GM23248 (cell line): ENCODE measurements at regions not wholly inside any gene's neighbourhood (a gene's known extent, or its start where the extent isn't known, plus 50 kb on each side); places are given as distances from the start of the nearest gene placed in this dataset.
A peak's percentile ranks its signal among the peaks of the same experiment; 100 is the strongest.

Source experiments
- DNase-seq: peaks from one replicate; pipeline ENCODE4 v3.0.0-alpha.2; 2015
- H2AFZ ChIP-seq: fragments of 200-600 bp; sonication (generic); 2 replicates; pipeline ENCODE4 v1.6.1; 2016; ENCODE audit warnings: antibody characterized with exemption
- H3F3A ChIP-seq: fragments of 200-600 bp; sonication (generic); 2 replicates; pipeline ENCODE4 v1.6.1; 2016; ENCODE audit warnings: mild to moderate bottlenecking, antibody characterized with exemption, mixed run types; ENCODE audit not compliant: insufficient read depth
- H3K27ac ChIP-seq: fragments of 200-600 bp; sonication (generic); 2 replicates; pipeline ENCODE4 v1.5.1; 2016; ENCODE audit warnings: mild to moderate bottlenecking
- H3K27me3 ChIP-seq: fragments of 200-600 bp; sonication (generic); replicated peaks from 2 replicates; pipeline ENCODE4 v1.6.1; 2016; ENCODE audit warnings: mild to moderate bottlenecking; ENCODE audit not compliant: insufficient read depth
- H3K36me3 ChIP-seq: fragments of 200-600 bp; sonication (generic); 2 replicates; pipeline ENCODE4 v1.6.1; 2016; ENCODE audit warnings: low read depth, mild to moderate bottlenecking
- H3K4me1 ChIP-seq: fragments of 200-600 bp; sonication (generic); 2 replicates; pipeline ENCODE4 v1.6.1; 2016; ENCODE audit warnings: mild to moderate bottlenecking; ENCODE audit not compliant: insufficient read depth
- H3K4me2 ChIP-seq: fragments of 200-600 bp; sonication (generic); one replicate; pipeline ENCODE4 v1.6.1; 2016; ENCODE audit warnings: mild to moderate bottlenecking; ENCODE audit not compliant: unreplicated experiment
- H3K4me3 ChIP-seq: fragments of 200-600 bp; sonication (generic); 2 replicates; pipeline ENCODE4 v1.5.1; 2016; ENCODE audit warnings: mild to moderate bottlenecking
- H3K79me2 ChIP-seq: fragments of 200-600 bp; sonication (generic); 2 replicates; pipeline ENCODE4 v1.6.1; 2016; ENCODE audit warnings: mild to moderate bottlenecking; ENCODE audit not compliant: insufficient read depth
- H3K9ac ChIP-seq: fragments of 200-600 bp; sonication (generic); 2 replicates; pipeline ENCODE4 v1.6.1; 2016; ENCODE audit warnings: mild to moderate bottlenecking
- H3K9me2 ChIP-seq: fragments of 200-600 bp; sonication (generic); 2 replicates; pipeline ENCODE4 v1.6.1; 2016; ENCODE audit warnings: mixed run types, mild to moderate bottlenecking, moderate library complexity; ENCODE audit not compliant: insufficient read depth
- H3K9me3 ChIP-seq: fragments of 200-600 bp; sonication (generic); one replicate; pipeline ENCODE4 v1.6.1; 2017; ENCODE audit warnings: low read depth
- H4K20me1 ChIP-seq: fragments of 200-600 bp; sonication (generic); 2 replicates; pipeline ENCODE4 v1.6.0; 2016; ENCODE audit not compliant: insufficient read depth
- EZH2 ChIP-seq: fragments of 200-600 bp; sonication (generic); IDR thresholded peaks from 2 replicates; pipeline ENCODE4 v1.6.1; 2018; ENCODE audit warnings: antibody characterized with exemption, mild to moderate bottlenecking; ENCODE audit not compliant: insufficient read depth, poor library complexity, severe bottlenecking
- EZH2phosphoT487 ChIP-seq: fragments of 200-600 bp; sonication (generic); IDR thresholded peaks from 2 replicates; pipeline ENCODE4 v1.6.1; 2018; ENCODE audit warnings: antibody characterized with exemption, moderate library complexity, mild to moderate bottlenecking, low read depth; ENCODE audit not compliant: insufficient read depth
- WGBS, 2 experiments: methylation state at CpG; one replicate each; pipeline ENCODE4 v1.1.6; 2015 to 2017; ENCODE audit warnings: low lambda C conversion rate in 2 of 2, low coverage in 1 of 2; ENCODE audit errors: missing lambda C conversion rate in 2 of 2; 5-methylcytosine and 5-hydroxymethylcytosine counted together
- in situ Hi-C: fragments of 300-500 bp; cut with MboI; formaldehyde crosslinking; loops from 2 replicates; pipeline ENCODE4 v1.15.0; 2020

- H3K9me2 ChIP-seq = no peaks in the 10 kb centered on the region
- no peaks in the 10 kb centered on the region for H3K79me2 ChIP-seq
- H3K4me3 ChIP-seq = no peak overlapping the region
- no peaks in the 10 kb centered on the region for H3K9me3 ChIP-seq
- TF ChIP-seq EZH2 = no peak
- no peak for TF ChIP-seq EZH2phosphoT487
- no peaks in the 10 kb centered on the region for H4K20me1 ChIP-seq
- H3K4me1 ChIP-seq = no peaks in the 10 kb centered on the region
- H3K36me3 ChIP-seq = no peaks in the 10 kb centered on the region
- in situ Hi-C loops = no loop called here
- peaks cover 9% of the 10 kb centered on the region; the same call in 1 of the 2 replicates for H3K27me3 ChIP-seq
- H2AFZ ChIP-seq = no peak overlapping the region
- no peaks in the 10 kb centered on the region for H3F3A ChIP-seq
- DNase-seq = peak; percentile 47
- H3K27ac ChIP-seq = no peak overlapping the region
- H3K4me2 ChIP-seq = no peak overlapping the region
- H3K9ac ChIP-seq = no peak overlapping the region
- WGBS, 2 experiments = 48 to 49% methylated on average over 15 of the region's 15 CpGs
Observed at GRCh38 chr17:36705874-36706731, 104.7 kb downstream of the MRM1 start.

- in situ Hi-C loops = no loop called here
- DNase-seq = no peak
- TF ChIP-seq EZH2phosphoT487 (no peak), EZH2 (no peak)
Observed at GRCh38 chr17:36707904-36708303, 106.5 kb downstream of the MRM1 start.

GRCh38 chr17:36714789-36715188, 113.4 kb downstream of the MRM1 start:
- no peaks in the 10 kb centered on the region for H4K20me1 ChIP-seq
- no peak overlapping the region for H2AFZ ChIP-seq
- no peak overlapping the region for H3K4me2 ChIP-seq
- no peaks in the 10 kb centered on the region for H3K9me3 ChIP-seq
- no peak for TF ChIP-seq EZH2
- no peak for TF ChIP-seq EZH2phosphoT487
- H3K27ac ChIP-seq = no peak overlapping the region
- no peaks in the 10 kb centered on the region for H3K4me1 ChIP-seq
- in situ Hi-C loops = no loop called here
- no peaks in the 10 kb centered on the region for H3K36me3 ChIP-seq
- H3K9me2 ChIP-seq = no peaks in the 10 kb centered on the region
- no peak overlapping the region for H3K9ac ChIP-seq
- no peaks in the 10 kb centered on the region for H3F3A ChIP-seq
- 61 to 65% methylated on average over 6 of the region's 6 CpGs for WGBS, 2 experiments
- no peaks in the 10 kb centered on the region for H3K27me3 ChIP-seq
- no peak for DNase-seq
- H3K4me3 ChIP-seq = no peak overlapping the region
- H3K79me2 ChIP-seq = no peaks in the 10 kb centered on the region

More at GRCh38 chr17:36707904-36708303, 106.5 kb downstream of the MRM1 start:
- H3K36me3 ChIP-seq = no peaks in the 10 kb centered on the region
- no peak overlapping the region for H3K9ac ChIP-seq
- no peak overlapping the region for H2AFZ ChIP-seq
- H3K4me2 ChIP-seq = no peak overlapping the region
- no peak overlapping the region for H3K27ac ChIP-seq
- no peaks in the 10 kb centered on the region for H3K9me3 ChIP-seq
- WGBS, 2 experiments = 72 to 73% methylated on average over 3 of the region's 3 CpGs
- H3K4me1 ChIP-seq = no peaks in the 10 kb centered on the region
- H3K79me2 ChIP-seq = no peaks in the 10 kb centered on the region
- no peak overlapping the region for H3K4me3 ChIP-seq
- H3F3A ChIP-seq = no peaks in the 10 kb centered on the region
- H3K27me3 ChIP-seq = peaks cover 9% of the 10 kb centered on the region; the same call in 1 of the 2 replicates
- H3K9me2 ChIP-seq = no peaks in the 10 kb centered on the region
- H4K20me1 ChIP-seq = no peaks in the 10 kb centered on the region

- no peaks in the 10 kb centered on the region for H3K36me3 ChIP-seq
- WGBS, 2 experiments = 51 to 61% methylated on average over 7 of the region's 7 CpGs
- in situ Hi-C loops = no loop called here
- H3K4me1 ChIP-seq = no peaks in the 10 kb centered on the region
- no peaks in the 10 kb centered on the region for H3K9me3 ChIP-seq
- no peak overlapping the region for H2AFZ ChIP-seq
- no peaks in the 10 kb centered on the region for H3K27me3 ChIP-seq
- H3K9me2 ChIP-seq = no peaks in the 10 kb centered on the region
- H3F3A ChIP-seq = no peaks in the 10 kb centered on the region
- no peak overlapping the region for H3K4me2 ChIP-seq
- TF ChIP-seq EZH2phosphoT487 (no peak), EZH2 (no peak)
- no peaks in the 10 kb centered on the region for H3K79me2 ChIP-seq
- no peak overlapping the region for H3K27ac ChIP-seq
- DNase-seq = no peak
- no peak overlapping the region for H3K4me3 ChIP-seq
- H3K9ac ChIP-seq = no peak overlapping the region
- no peaks in the 10 kb centered on the region for H4K20me1 ChIP-seq
Observed at GRCh38 chr17:36715951-36716350, 114.6 kb downstream of the MRM1 start.
